HEK293T (cell line): ENCODE measurements at regions not wholly inside any gene's neighbourhood (a gene's known extent, or its start where the extent isn't known, plus 50 kb on each side); places are given as distances from the start of the nearest gene placed in this dataset.
"Not testable (repeated sequence)": the region's sequence is repeated elsewhere in the genome, so short reads cannot be mapped to it uniquely, and the experiment has no call there.

Experiments used
- CTCF ChIA-PET: fragments of 350-600 bp; formaldehyde crosslinking; extraction: SDS; loops from one replicate; lab custom pipeline; 2021; ENCODE audit warnings: antibody characterized with exemption, inconsistent platforms; lab: Yijun Ruan, JAX
- POLR2A ChIA-PET: fragments of 350-600 bp; formaldehyde crosslinking; extraction: SDS; loops from one replicate; lab custom pipeline; 2020; ENCODE audit warnings: antibody characterized with exemption, inconsistent platforms; lab: Yijun Ruan, JAX
- DNase-seq: peaks from one replicate; pipeline ENCODE4 v3.0.0; 2012; ENCODE audit warnings: mixed read lengths; ENCODE audit errors: extremely low spot score
- ARNT ChIP-seq: fragments of 450-650 bp; IDR thresholded peaks from 2 replicates; pipeline ENCODE4 v1.6.1; 2017; ENCODE audit warnings: mild to moderate bottlenecking
- BHLHE40 ChIP-seq: fragments of 450-650 bp; IDR thresholded peaks from 2 replicates; pipeline ENCODE4 v1.6.1; 2016; ENCODE audit warnings: mild to moderate bottlenecking, moderate library complexity, borderline replicate concordance
- CTBP1 ChIP-seq: fragments of 450-650 bp; IDR thresholded peaks from 2 replicates; pipeline ENCODE4 v1.6.1; 2016; ENCODE audit warnings: borderline replicate concordance
- ELF4 ChIP-seq: fragments of 450-650 bp; IDR thresholded peaks from 2 replicates; pipeline ENCODE4 v1.6.1; 2017; ENCODE audit warnings: antibody characterized with exemption
- FOXA1 ChIP-seq: fragments of 450-650 bp; IDR thresholded peaks from 2 replicates; pipeline ENCODE4 v1.6.1; 2016; ENCODE audit warnings: mild to moderate bottlenecking
- FOXK2 ChIP-seq: fragments of 450-650 bp; IDR thresholded peaks from 2 replicates; pipeline ENCODE4 v1.6.1; 2016; ENCODE audit warnings: mild to moderate bottlenecking
- FOXM1 ChIP-seq: fragments of 450-650 bp; IDR thresholded peaks from 2 replicates; pipeline ENCODE4 v1.6.1; 2017; ENCODE audit warnings: mild to moderate bottlenecking, borderline replicate concordance
- HDGF ChIP-seq: fragments of 450-650 bp; IDR thresholded peaks from 2 replicates; pipeline ENCODE4 v1.6.1; 2017; ENCODE audit warnings: antibody characterized with exemption, borderline replicate concordance
- L3MBTL2 ChIP-seq: fragments of 450-650 bp; conservative IDR thresholded peaks from 2 replicates; pipeline ENCODE4 v1.6.1; 2016; ENCODE audit warnings: mild to moderate bottlenecking
- LEF1 ChIP-seq: fragments of 450-650 bp; IDR thresholded peaks from 2 replicates; pipeline ENCODE4 v1.6.1; 2017; ENCODE audit warnings: mild to moderate bottlenecking, borderline replicate concordance
- NFRKB ChIP-seq: fragments of 450-650 bp; IDR thresholded peaks from 2 replicates; pipeline ENCODE4 v1.6.1; 2016; ENCODE audit warnings: mild to moderate bottlenecking, moderate library complexity
- SP1 ChIP-seq: fragments of 450-650 bp; IDR thresholded peaks from 2 replicates; pipeline ENCODE4 v1.6.1; 2017
- SUZ12 ChIP-seq: fragments of 450-650 bp; IDR thresholded peaks from 2 replicates; pipeline ENCODE4 v1.6.1; 2016; ENCODE audit warnings: mild to moderate bottlenecking
- TARDBP ChIP-seq: fragments of 450-650 bp; IDR thresholded peaks from 2 replicates; pipeline ENCODE4 v1.6.1; 2016
- ZNF384 ChIP-seq: fragments of 450-650 bp; IDR thresholded peaks from 2 replicates; pipeline ENCODE4 v1.6.1; 2016
- TF ChIP-seq, protein P1 (sequence below): fragments of 450-650 bp; IDR thresholded peaks from 2 replicates; pipeline ENCODE4 v1.6.1; 2016

- ChIA-PET CTCF (no interaction called here), POLR2A (no interaction called here)
- DNase-seq = no peak
- TF ChIP-seq LEF1 = no peak
- TF ChIP-seq ARNT = no peak
- TF ChIP-seq L3MBTL2 = no peak
- no peak for TF ChIP-seq ZNF384
- TF ChIP-seq BHLHE40 = no peak
- no peak for TF ChIP-seq HDGF
- no peak for TF ChIP-seq NFRKB
- TF ChIP-seq CTBP1 = no peak
- TF ChIP-seq, protein P1, sequence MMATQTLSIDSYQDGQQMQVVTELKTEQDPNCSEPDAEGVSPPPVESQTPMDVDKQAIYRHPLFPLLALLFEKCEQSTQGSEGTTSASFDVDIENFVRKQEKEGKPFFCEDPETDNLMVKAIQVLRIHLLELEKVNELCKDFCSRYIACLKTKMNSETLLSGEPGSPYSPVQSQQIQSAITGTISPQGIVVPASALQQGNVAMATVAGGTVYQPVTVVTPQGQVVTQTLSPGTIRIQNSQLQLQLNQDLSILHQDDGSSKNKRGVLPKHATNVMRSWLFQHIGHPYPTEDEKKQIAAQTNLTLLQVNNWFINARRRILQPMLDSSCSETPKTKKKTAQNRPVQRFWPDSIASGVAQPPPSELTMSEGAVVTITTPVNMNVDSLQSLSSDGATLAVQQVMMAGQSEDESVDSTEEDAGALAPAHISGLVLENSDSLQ = no peak
- no peak for TF ChIP-seq FOXK2
- TF ChIP-seq FOXM1 = no peak
- no peak for TF ChIP-seq FOXA1
- TF ChIP-seq ELF4 = no peak
- TF ChIP-seq TARDBP = no peak
- no peak for TF ChIP-seq SUZ12
- TF ChIP-seq SP1 = no peak
Observed at GRCh38 chr12:33514893-33515292, 75.3 kb upstream of the SYT10 start.

DNA sequence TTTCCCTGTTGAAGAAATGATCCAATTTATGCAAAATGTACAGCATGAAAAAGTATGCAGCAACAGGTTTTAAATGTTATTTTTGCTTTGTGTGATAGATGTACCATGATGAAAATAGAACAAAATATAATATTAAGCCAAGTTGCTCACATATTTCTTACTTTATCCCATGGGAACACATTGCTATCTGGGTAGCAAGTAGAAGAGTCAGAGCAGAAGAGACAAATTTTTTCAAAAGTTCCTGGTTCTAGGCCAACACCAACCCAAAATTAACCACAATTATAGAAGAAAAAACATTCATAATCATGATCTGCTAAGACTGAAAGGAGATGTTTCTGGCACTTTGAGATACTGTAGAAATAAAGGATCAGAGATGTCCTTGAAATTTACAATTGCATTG is 79.9 kb upstream of the SYT10 start:
- POLR2A ChIA-PET = no interaction called here
- CTCF ChIA-PET = no interaction called here
- DNase-seq = no peak
- TF ChIP-seq L3MBTL2 = no peak
- TF ChIP-seq NFRKB = no peak
- no peak for TF ChIP-seq FOXA1
- no peak for TF ChIP-seq ARNT
- no peak for TF ChIP-seq LEF1
- TF ChIP-seq, protein P1 = no peak
- TF ChIP-seq FOXK2 = no peak
- TF ChIP-seq ZNF384 = no peak
- no peak for TF ChIP-seq SUZ12
- TF ChIP-seq HDGF = no peak
- no peak for TF ChIP-seq SP1
- TF ChIP-seq FOXM1 = no peak
- no peak for TF ChIP-seq ELF4
- TF ChIP-seq CTBP1 = no peak

- CTCF ChIA-PET, POLR2A ChIA-PET, DNase-seq: not testable (repeated sequence)
Observed at GRCh38 chr12:33520505-33521302, 81.1 kb upstream of the SYT10 start.

- TF ChIP-seq FOXA1 (no peak), TARDBP (no peak), ARNT (no peak), SUZ12 (no peak)
- CTCF ChIA-PET = no interaction called here
- POLR2A ChIA-PET = no interaction called here
- no peak for DNase-seq
Observed at GRCh38 chr12:33529031-33529430, 89.4 kb upstream of the SYT10 start.

DNA sequence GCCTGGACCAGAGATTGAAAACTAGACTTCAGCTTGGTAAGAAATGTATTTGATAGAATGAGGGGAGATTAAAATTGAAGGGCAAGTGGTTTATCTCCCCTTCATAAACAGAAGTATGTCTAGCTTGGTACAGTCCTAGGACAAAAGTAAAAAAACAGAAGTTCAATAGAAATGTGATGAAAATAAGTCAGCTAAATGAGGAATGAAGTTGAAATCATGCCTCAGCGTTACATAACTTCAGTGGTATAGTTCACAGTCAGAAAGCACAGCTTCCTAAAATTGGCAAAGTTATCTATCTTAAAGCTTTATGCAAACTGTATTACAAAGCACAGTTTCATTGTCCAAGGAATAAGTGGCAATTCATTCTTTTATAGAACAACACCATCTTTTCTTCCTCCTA is 90.2 kb upstream of the SYT10 start:
- no peak for DNase-seq
- ChIA-PET CTCF (no interaction called here), POLR2A (no interaction called here)
- TF ChIP-seq SP1 (no peak), HDGF (no peak), ELF4 (no peak)

- ChIA-PET CTCF (no interaction called here), POLR2A (interaction anchor here (0.6 kb wide), 1 partner anchor 9 kb away, joined by 3 read pairs; no protein-coding TSS in a partner anchor)
- no peak for DNase-seq
- TF ChIP-seq CTBP1 = no peak
- no peak for TF ChIP-seq ARNT
- TF ChIP-seq L3MBTL2 = no peak
- TF ChIP-seq FOXM1 = no peak
- no peak for TF ChIP-seq SP1
- TF ChIP-seq ZNF384 = no peak
- no peak for TF ChIP-seq ELF4
- no peak for TF ChIP-seq FOXK2
- TF ChIP-seq FOXA1 = no peak
- no peak for TF ChIP-seq BHLHE40
- no peak for TF ChIP-seq SUZ12
Observed at GRCh38 chr12:33531261-33531660, 91.6 kb upstream of the SYT10 start.

- DNase-seq = no peak
- CTCF ChIA-PET = no interaction called here
- TF ChIP-seq BHLHE40 (no peak), FOXK2 (no peak), CTBP1 (no peak), L3MBTL2 (no peak), ARNT (no peak), ELF4 (no peak), SP1 (no peak), FOXM1 (no peak), TARDBP (no peak), SUZ12 (no peak), NFRKB (no peak), LEF1 (no peak), ZNF384 (no peak), HDGF (no peak), FOXA1 (no peak)
- TF ChIP-seq, protein P1 = no peak
- POLR2A ChIA-PET = no interaction called here
Observed at GRCh38 chr12:33533527-33533926, 93.9 kb upstream of the SYT10 start.
